DOHH2 (cell line): ENCODE measurements at regions not wholly inside any gene's neighbourhood (a gene's known extent, or its start where the extent isn't known, plus 50 kb on each side); places are given as distances from the start of the nearest gene placed in this dataset.

Source experiments
- H3F3A ChIP-seq: fragments of 200-600 bp; sonication (generic), shearing (Covaris generic); 2 replicates; pipeline ENCODE4 v1.6.0; 2016; ENCODE audit warnings: antibody characterized with exemption, mild to moderate bottlenecking; ENCODE audit not compliant: control insufficient read depth, insufficient read depth
- H3K27ac ChIP-seq: fragments of 200-600 bp; sonication (generic); 2 replicates; pipeline ENCODE4 v1.5.1; 2014; ENCODE audit warnings: low read depth, mild to moderate bottlenecking, low read length, moderate library complexity
- H3K27me3 ChIP-seq: fragments of 200-600 bp; sonication (generic); 2 replicates; pipeline ENCODE4 v1.6.1; 2014; ENCODE audit warnings: mild to moderate bottlenecking, low read length, mixed read lengths; ENCODE audit not compliant: control insufficient read depth
- H3K36me3 ChIP-seq: fragments of 200-600 bp; sonication (generic); 2 replicates; pipeline ENCODE4 v1.6.1; 2014; ENCODE audit warnings: mild to moderate bottlenecking, low read length, moderate library complexity, mixed read lengths; ENCODE audit not compliant: control insufficient read depth
- H3K4me1 ChIP-seq: fragments of 200-600 bp; sonication (generic); 2 replicates; pipeline ENCODE4 v1.6.1; 2014; ENCODE audit warnings: mild to moderate bottlenecking, low read length, mixed read lengths; ENCODE audit not compliant: control insufficient read depth
- H3K4me2 ChIP-seq: fragments of 200-600 bp; sonication (generic); 2 replicates; pipeline ENCODE4 v1.6.0; 2014; ENCODE audit warnings: mild to moderate bottlenecking, low read length, moderate library complexity
- H3K4me3 ChIP-seq: fragments of 200-600 bp; sonication (generic); 2 replicates; pipeline ENCODE4 v1.5.1; 2014; ENCODE audit warnings: mild to moderate bottlenecking, low read length, mixed read lengths
- H3K79me2 ChIP-seq: fragments of 200-600 bp; sonication (generic); 2 replicates; pipeline ENCODE4 v1.6.1; 2014; ENCODE audit warnings: mild to moderate bottlenecking, low read length, mixed read lengths; ENCODE audit not compliant: control insufficient read depth
- H3K9me2 ChIP-seq: fragments of 200-600 bp; sonication (generic); replicated peaks from 2 replicates; pipeline ENCODE4 v1.6.1; 2014; ENCODE audit warnings: mild to moderate bottlenecking, low read length, mixed read lengths; ENCODE audit not compliant: control insufficient read depth
- H3K9me3 ChIP-seq: fragments of 200-600 bp; sonication (generic); 2 replicates; pipeline ENCODE4 v1.6.1; 2014; ENCODE audit warnings: antibody characterized with exemption, low read length, mixed read lengths; ENCODE audit not compliant: control insufficient read depth, insufficient read depth
- H4K20me1 ChIP-seq: fragments of 200-600 bp; sonication (generic); 2 replicates; pipeline ENCODE4 v1.6.0; 2014; ENCODE audit warnings: low read depth, mild to moderate bottlenecking, antibody characterized with exemption, low read length, moderate library complexity; ENCODE audit not compliant: control insufficient read depth, insufficient read depth
- CTCF ChIP-seq: fragments of 200-600 bp; sonication (generic); IDR thresholded peaks from one replicate; pipeline ENCODE4 v1.5.1; 2014; ENCODE audit warnings: antibody characterized with exemption, mild to moderate bottlenecking, low read depth, low read length; ENCODE audit not compliant: poor library complexity, severe bottlenecking
- EZH2phosphoT487 ChIP-seq: fragments of 200-600 bp; sonication (generic); IDR thresholded peaks from 2 replicates; pipeline ENCODE4 v1.6.1; 2017; ENCODE audit warnings: borderline replicate concordance, mild to moderate bottlenecking, antibody characterized with exemption, low read length, moderate library complexity, mixed read lengths

- Histone ChIP-seq H3K4me1 (peaks cover 3% of the 10 kb centered on the region; the same call in 1 of the 2 replicates), H4K20me1 (no peaks in the 10 kb centered on the region), H3K36me3 (no peaks in the 10 kb centered on the region), H3K9me2 (no peaks in the 10 kb centered on the region), H3K4me2 (no peak overlapping the region), H3K27me3 (no peaks in the 10 kb centered on the region), H3K79me2 (no peaks in the 10 kb centered on the region), H3K9me3 (no peaks in the 10 kb centered on the region), H3F3A (no peaks in the 10 kb centered on the region), H3K4me3 (no peak overlapping the region), H3K27ac (no peak overlapping the region)
- TF ChIP-seq CTCF (no peak), EZH2phosphoT487 (no peak)
These were observed 52.3 kb upstream of the RFLNA start for GRCh38 chr12:124242529-124243065.

- TF ChIP-seq CTCF (no peak), EZH2phosphoT487 (no peak)
- H3K79me2 ChIP-seq, result no peaks in the 10 kb centered on the region
- H3K4me1 ChIP-seq, result peaks cover 3% of the 10 kb centered on the region; the same call in 1 of the 2 replicates
- no peaks in the 10 kb centered on the region for H3K9me2 ChIP-seq
- H3K4me3 ChIP-seq, result no peak overlapping the region
- no peak overlapping the region for H3K4me2 ChIP-seq
- no peaks in the 10 kb centered on the region for H4K20me1 ChIP-seq
- H3K27me3 ChIP-seq, result no peaks in the 10 kb centered on the region; the same call in 1 of the 2 replicates
- H3K27ac ChIP-seq, result no peak overlapping the region
- no peaks in the 10 kb centered on the region for H3K9me3 ChIP-seq
- H3F3A ChIP-seq, result no peaks in the 10 kb centered on the region
- H3K36me3 ChIP-seq, result no peaks in the 10 kb centered on the region
These were observed 51.0 kb upstream of the RFLNA start for GRCh38 chr12:124243936-124244335.
